NCI-H526 treated with DMSO at 0.1 percent for 48 hours (cell line): ENCODE measurements at regions not wholly inside any gene's neighbourhood (a gene's known extent, or its start where the extent isn't known, plus 50 kb on each side); places are given as distances from the start of the nearest gene placed in this dataset.

Source experiments
- DNase-seq: peaks from one replicate; lab custom pipeline; 2025; lab: John Stamatoyannopoulos, UW

GRCh38 chr19:31402529-31403316 is 53.5 kb upstream of the TSHZ3 start:
- DNase-seq: no peak

- no peak for DNase-seq
These were observed 56.9 kb upstream of the TSHZ3 start for GRCh38 chr19:31406106-31406505.

GRCh38 chr19:31408460-31409124 is 59.4 kb upstream of the TSHZ3 start:
- DNase-seq: no peak

- no peak for DNase-seq
These were observed 64.1 kb upstream of the TSHZ3 start for GRCh38 chr19:31413353-31413752.

DNA sequence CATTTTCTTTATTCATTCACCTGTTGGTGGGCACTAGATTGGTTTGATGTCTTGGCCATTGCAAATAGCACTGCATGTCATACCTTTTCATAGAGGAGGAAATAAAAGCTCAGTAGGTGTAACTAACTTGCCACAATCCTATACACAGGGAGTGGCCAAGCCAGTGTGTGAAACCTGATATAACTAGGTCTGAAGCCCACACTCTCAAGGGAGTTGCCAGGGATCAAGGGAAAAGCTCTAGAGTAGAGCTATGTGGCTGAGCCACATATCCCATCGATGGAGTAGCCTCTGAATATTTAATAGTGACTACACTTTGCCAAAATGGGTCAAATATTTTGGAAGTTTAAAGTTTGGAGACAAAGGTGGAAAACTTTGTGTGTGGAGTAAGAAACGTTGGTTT is 66.1 kb upstream of the TSHZ3 start:
- no peak for DNase-seq

DNA sequence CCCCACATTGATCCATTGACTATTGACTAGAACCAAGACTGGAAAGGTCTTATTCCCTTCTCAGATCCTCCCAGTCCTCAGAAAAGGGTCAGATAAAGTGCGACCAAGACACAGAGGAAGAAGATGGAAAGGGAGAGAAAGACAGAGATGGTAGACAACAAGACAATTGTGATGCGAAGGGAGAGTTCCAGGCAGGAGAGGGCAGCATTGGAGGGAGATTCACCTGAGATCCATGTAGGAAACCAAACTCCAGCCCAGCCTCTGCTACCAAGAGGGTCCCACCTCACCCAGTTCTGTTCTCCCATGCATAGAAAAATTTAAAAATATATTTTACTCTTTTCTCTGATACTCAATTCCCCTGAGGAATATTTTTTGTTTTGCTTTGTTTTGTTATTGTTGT is 67.3 kb upstream of the TSHZ3 start:
- DNase-seq: no peak

DNA sequence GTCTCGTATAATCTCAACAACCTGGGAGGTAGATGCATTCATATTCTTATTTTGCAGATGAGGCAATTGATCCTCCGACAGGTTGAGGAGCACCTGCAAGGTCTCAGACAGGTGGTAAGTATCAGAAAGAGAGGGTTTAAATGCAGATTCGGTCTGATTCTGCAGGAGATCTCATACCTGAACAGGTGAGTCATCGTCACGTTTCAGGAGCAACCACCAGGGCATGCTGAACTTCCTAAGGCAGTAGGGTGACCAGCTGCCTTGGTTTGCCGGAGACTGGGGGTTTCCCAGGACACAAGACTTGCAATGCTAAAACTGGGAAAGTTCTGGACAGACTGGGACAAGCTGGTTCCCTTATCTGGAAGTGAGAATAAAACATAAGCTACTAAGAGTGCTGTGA is 68.8 kb upstream of the TSHZ3 start:
- no peak for DNase-seq

DNA sequence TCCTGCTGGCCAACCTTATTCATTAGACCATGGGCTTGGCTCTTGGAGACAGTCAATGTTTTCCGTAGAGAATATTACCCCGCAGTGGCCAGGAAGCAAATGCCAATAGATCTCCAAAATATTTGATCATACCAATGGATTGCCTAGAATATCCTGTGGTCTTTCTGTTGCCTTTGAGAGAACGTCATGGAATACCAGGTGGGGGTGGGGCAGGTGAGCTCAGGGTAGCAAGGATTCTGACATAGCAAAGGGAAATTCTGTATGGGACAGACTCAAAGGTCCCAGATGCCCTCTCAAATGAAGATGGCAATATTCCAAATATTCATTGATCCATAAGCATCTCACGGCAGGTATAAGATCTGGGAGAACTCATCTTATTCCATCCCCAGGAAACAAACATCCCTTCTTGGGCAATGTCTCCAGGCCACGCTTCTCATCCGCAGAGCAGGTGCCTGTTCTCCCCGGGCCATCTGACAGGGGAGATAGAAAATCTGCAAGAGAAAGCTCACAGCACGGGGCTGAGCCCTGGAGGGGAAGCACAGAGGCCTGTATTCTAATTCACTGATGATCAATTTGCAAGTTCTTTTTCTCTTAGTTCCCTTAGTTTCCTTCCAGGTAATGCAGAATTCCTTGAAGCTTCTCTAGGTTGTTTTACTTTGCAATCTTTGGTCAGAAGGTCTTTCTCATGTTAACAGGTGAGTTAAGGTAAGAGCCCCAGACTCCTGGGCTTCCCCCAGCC is 69.6 kb upstream of the TSHZ3 start:
- no peak for DNase-seq

DNA sequence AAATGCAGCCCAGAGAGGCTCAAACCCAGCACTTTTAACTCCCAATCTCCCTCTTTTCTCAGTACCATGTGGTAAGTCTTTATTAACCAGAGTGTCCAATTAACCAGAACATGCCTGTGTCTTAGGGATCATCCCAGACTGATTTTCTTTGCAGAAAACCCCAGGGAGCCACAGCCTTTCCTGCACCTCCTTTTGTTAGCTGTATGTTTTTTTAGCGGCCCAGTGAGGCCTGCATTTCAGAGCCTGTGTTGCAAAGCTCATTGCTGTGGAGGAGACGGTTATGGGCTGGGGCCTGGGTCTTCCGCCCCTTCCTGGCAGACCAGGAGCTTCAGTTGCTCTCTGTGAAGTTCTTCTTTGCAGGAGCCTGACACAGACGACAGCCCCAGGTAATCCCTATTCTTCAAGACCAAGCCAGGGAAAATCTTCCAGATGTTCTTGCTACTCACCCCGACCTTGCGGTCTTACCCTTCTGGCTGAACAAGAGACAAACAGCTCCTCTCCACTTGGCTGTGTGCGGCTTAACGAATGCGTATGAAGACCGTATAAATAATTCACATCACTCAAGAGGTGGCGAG is 70.7 kb upstream of the TSHZ3 start:
- DNase-seq: no peak

GRCh38 chr19:31421082-31421481 is 71.8 kb upstream of the TSHZ3 start:
- DNase-seq: no peak

DNA sequence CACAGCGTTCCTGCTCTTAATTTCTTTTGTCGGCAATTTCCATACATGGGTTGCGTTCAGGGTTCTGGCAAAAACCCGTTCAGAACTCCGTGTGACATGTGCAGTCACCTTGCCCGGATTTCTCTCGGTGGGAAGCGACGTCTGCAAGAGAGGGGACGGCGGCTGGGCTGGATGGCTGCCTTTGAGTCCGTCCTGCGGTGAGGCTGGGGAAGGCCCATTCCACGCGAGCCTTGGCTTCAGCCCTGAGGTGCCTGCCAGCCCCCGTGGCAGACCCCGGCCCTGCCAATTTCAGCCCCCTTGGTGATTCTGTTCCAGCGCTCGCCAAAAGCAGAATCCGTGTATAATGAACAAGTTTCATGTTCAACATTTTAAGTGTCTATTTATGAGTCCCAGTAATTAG is 72.6 kb upstream of the TSHZ3 start:
- no peak for DNase-seq

GRCh38 chr19:31423896-31424295 is 74.7 kb upstream of the TSHZ3 start:
- DNase-seq: no peak

- DNase-seq: no peak
These were observed 75.8 kb upstream of the TSHZ3 start for GRCh38 chr19:31424861-31425620.

DNA sequence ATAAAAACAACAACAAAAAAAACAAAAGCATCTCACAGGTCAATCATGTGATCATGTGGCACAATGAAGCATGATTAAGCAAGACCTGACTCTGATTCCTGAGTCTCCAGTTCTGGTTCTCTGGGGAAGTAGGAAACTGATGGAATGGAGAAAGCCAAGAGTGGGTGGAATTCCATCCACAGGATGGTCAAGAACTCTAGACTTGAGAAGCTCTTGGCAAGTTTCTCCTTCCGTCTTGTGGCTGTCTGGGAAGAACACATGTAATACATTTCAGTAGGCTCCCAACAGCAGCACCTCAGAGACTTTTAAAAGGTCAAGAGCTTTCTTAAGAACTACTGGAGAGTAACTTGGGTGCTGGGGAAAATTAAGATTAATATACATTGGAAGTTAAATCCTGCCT is 78.6 kb upstream of the TSHZ3 start:
- no peak for DNase-seq

GRCh38 chr19:31430381-31430780 is 81.1 kb upstream of the TSHZ3 start:
- no peak for DNase-seq

DNA sequence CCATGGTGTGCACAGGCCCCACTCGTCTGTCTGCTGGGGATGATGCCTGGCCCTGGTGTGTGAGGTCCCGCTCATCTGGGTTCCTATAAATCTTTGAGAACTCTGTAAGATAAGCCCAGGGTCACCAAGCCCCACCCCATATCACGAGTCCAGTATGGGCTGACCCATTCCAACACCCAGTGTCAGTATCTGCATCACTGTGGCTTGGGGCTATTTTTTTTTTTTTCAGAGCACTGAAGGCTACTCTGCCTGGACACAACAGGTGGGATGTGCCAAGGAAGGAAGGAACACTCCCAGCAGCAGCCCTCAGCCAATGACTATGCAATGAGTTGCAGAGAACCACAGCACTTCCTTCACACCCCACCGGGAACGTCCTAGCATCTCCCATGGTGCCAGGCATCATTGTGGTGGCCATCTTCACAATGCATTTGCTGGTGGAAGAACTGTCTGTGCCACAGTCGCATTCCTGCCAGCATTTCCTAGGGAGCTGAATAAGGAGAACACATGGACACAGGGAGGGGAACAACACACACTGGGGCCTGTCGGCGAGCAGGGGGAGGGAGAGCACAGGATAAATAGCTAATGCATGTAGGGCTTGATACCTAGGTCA is 83.1 kb upstream of the TSHZ3 start:
- DNase-seq: no peak

DNA sequence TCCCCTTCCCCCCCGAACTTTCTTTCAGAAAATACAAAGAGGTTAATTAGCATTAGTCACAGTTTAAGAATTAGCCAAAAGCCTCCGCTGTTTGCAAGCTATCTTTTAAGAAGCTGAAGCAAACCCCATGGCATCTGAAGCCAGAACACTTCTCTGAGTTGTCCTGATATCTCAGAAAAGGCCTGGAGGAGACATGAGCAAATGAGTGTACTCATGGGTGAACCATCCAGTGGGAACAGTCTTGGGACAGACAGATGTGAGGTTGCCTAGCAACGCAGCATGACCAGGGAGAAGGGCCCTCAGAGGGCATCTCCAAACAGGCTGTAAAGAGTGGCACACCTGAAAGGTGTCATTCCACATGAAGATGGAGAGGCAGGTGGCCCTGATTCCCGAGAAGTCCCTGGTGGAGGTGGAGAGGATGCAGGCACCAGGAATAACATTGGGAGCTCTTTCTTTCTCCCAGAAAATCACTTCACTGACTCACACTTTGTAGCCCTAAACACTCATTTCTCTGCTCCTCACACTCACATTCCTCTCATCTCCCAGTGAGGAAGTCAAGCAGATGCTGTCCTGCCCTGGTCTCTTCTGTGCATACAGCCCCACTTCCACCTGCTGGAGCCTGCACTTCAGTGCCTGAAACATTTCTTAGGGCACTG is 87.0 kb upstream of the TSHZ3 start:
- DNase-seq: no peak

DNA sequence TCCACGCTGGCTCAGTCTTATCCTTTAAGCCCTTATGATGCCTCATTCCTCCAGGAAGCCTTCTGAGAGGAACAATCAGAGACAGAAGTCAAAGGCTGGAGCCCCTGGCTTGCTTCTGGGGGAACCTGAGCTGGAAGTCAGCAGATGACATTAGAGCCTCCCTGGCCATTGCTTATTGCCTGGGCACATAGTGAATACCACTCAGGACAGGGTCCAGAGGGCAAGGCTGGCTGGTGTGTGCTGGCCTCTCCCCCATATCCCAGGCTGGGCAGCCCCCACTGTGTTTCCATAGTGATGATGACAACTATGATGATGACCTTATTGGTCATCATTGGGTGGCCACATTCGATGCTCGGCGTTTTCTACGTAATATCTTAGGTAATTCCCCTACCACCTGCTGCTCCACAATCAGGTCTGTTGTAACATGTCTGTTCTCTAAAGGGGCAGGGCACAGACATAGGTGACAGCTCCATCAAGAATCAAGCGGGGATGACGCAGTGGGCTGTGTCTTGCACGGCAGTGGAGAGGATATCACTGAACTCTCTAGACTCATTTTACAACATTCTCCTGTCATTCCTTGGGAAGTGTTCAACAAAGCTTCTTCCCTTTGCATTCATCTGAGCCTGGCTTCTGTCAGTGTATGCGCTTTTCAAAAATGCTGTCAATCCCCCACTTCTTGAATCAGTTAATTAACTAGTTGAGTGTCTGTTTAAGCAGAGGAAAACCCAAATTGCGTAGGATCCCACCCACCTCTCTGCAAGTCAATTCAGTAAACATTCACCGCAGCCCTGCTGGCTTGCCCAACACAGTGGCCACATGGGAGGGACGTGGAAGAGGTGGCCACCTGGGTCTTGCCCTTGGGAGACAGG is 89.4 kb upstream of the TSHZ3 start:
- DNase-seq: no peak

DNA sequence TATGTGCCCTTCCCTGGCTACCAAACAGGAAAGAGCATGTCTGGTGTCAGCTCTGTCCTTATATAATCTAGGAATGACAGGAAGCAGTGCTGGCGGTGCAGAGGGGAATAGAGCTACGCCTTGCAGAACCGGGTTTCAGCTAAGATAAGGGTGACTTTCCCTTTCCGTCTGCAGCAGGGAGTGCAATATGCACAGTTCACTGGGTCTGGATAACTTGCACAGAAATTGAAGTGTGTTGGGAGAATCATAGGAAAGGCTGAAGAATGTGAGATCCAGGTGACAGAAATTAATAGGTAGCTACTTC is 90.0 kb upstream of the TSHZ3 start:
- DNase-seq: no peak

- no peak for DNase-seq
These were observed 95.7 kb upstream of the TSHZ3 start for GRCh38 chr19:31444931-31445330.
